ENCODE measurements at regions not wholly inside any gene's neighbourhood (a gene's known extent, or its start where the extent isn't known, plus 50 kb on each side); places are given as distances from the start of the nearest gene placed in this dataset.

DNA sequence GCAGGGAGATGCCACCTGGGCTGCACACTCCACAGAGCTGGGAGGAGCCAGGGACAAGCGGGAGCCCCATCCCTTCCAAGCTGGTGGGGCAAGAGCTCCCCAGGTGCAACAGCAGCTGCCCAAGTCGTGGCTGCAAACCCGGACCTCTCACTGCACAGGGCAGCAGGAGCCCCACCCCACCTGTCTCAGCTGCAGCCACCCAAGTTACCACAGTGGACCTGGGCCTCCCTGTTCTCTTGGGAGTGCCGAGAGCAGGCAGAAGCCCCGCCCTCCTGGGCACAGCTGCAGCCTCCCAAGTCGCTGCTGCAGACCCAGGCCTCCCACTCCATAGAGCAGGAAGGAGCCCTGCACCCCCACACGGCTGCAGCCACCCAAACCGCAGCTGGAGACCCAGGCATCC lies 374.1 kb upstream of the ACO1 start:
- Histone ChIP-seq H3K36me3 (ENCODE audit: control insufficient read depth, insufficient read depth, low read length) (no peaks in the 10 kb centered on the region), H3K4me1 (replicated peaks in 1 of 2; ENCODE audit: control insufficient read depth in 2 of 2, insufficient read depth in 2 of 2, low read length in 2 of 2) (no peaks in the 10 kb centered on the region), H3K27ac (ENCODE audit: extremely low read depth, low read depth, low read length) (no peak overlapping the region), H3K27me3 (ENCODE audit: control insufficient read depth in 2 of 2, insufficient read depth in 2 of 2, low read length in 2 of 2) (no peaks in the 10 kb centered on the region), H3K9ac (ENCODE audit: insufficient read depth in 1 of 2, low read depth in 2 of 2, low read length in 2 of 2) (no peak overlapping the region), H2AFZ (ENCODE audit: low read depth, low read length) (no peak overlapping the region), H4K20me1 (replicated peaks; ENCODE audit: control insufficient read depth, insufficient read depth, low read length) (no peaks in the 10 kb centered on the region), H3K79me2 (ENCODE audit: control insufficient read depth, insufficient read depth, low read length) (no peaks in the 10 kb centered on the region), H3K4me3 (no peak overlapping the region), H3K4me2 (ENCODE audit: insufficient read depth, low read length) (no peak overlapping the region), H3K9me3 (replicated peaks; ENCODE audit: control insufficient read depth, insufficient read depth, low read depth, low read length) (no peaks in the 10 kb centered on the region), H3K9me1 (ENCODE audit: control insufficient read depth, insufficient read depth, low read length) (no peaks in the 10 kb centered on the region)
- ATAC-seq = no peak
- CTCF ChIA-PET (ENCODE audit: low intra/inter-chr PET ratio) = no interaction called here
- no peak for DNase-seq (ENCODE audit: extremely low read depth in 1 of 4, low spot score in 3 of 4)
- no TSS peak for BruUV-seq (replicated peaks)
- no CpG with 5 or more reads among the region's 8 CpGs for WGBS (ENCODE audit: insufficient coverage, low coverage, missing lambda C conversion rate)
- in situ Hi-C loops (cut with MboI) = no loop called here
- FAIRE-seq = no peak
- POLR2A ChIA-PET = no interaction called here
- intact Hi-C loops (cut with micrococcal nuclease) = no loop called here
- TF ChIP-seq, protein P1, sequence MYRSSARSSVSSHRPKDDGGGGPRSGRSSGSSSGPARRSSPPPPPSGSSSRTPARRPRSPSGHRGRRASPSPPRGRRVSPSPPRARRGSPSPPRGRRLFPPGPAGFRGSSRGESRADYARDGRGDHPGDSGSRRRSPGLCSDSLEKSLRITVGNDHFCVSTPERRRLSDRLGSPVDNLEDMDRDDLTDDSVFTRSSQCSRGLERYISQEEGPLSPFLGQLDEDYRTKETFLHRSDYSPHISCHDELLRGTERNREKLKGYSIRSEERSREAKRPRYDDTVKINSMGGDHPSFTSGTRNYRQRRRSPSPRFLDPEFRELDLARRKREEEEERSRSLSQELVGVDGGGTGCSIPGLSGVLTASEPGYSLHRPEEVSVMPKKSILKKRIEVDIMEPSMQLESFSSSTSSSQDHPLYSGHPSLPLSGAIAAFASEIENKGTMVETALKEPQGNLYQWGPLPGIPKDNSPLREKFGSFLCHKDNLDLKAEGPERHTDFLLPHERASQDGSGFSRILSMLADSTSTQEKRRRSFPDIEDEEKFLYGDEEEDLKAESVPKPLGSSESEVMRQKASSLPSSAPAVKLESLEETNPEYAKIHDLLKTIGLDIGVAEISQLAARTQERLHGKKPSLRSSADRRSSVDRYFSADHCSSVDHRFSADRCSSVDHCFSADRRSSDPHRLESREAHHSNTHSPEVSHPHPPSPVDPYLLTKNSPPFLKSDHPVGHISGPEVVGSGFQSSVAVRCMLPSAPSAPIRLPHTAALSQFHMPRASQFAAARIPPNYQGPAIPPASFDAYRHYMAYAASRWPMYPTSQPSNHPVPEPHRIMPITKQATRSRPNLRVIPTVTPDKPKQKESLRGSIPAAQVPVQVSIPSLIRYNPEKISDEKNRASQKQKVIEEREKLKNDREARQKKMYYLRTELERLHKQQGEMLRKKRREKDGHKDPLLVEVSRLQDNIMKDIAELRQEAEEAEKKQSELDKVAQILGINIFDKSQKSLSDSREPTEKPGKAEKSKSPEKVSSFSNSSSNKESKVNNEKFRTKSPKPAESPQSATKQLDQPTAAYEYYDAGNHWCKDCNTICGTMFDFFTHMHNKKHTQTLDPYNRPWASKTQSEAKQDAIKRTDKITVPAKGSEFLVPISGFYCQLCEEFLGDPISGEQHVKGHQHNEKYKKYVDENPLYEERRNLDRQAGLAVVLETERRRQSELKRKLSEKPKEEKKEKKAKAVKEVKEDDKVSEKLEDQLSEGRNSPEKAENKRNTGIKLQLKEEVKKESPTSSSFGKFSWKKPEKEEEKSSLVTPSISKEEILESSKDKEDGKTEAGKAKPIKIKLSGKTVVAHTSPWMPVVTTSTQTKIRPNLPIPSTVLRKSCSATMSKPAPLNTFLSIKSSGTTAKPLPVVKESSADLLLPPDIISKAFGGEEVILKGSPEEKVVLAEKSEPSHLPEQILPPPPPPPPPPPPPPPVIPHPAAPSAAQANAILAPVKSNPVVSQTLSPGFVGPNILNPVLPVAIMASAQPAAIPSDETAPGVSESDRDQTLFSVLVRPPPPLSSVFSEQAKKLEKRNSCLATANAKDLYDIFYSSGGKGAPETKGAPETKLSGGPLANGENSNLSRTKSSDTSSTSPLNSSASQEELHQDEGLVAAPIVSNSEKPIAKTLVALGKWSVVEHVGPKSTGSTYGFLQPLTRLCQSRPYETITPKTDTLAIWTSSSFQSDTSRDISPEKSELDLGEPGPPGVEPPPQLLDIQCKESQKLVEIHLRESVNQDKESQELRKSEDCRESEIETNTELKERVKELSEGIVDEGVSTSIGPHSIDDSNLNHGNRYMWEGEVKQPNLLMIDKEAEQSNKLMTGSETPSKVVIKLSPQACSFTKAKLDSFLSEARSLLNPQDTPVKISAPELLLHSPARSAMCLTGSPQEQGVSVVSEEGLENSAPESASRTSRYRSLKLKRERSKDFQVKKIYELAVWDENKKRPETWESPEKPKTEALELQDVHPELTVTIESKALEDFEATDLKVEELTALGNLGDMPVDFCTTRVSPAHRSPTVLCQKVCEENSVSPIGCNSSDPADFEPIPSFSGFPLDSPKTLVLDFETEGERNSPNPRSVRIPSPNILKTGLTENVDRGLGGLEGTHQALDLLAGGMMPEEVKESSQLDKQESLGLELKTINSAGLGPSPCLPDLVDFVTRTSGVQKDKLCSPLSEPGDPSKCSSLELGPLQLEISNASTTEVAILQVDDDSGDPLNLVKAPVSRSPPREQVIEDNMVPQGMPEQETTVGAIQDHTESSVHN (IDR thresholded peaks at IDR 0.05; ENCODE audit: borderline replicate concordance in 1 of 2, low read depth in 1 of 2) = no peak
- TF ChIP-seq KAT7 (CRISPR knock-in tag; IDR thresholded peaks at IDR 0.05; ENCODE audit: borderline replicate concordance) = no peak
- TF ChIP-seq NFIX (CRISPR knock-in tag; IDR thresholded peaks at IDR 0.05; ENCODE audit: low read depth) = no peak
- TF ChIP-seq ZNF707 (CRISPR knock-in tag; conservative IDR thresholded peaks at IDR 0.05) = no peak
- TF ChIP-seq KLF13 (tag; IDR thresholded peaks at IDR 0.05; ENCODE audit: borderline replicate concordance, low read depth) = no peak
- no peak for TF ChIP-seq BRD4 (IDR thresholded peaks at IDR 0.05)
- TF ChIP-seq FOXJ3 (CRISPR knock-in tag; IDR thresholded peaks at IDR 0.05) = no peak
- TF ChIP-seq ETV5 (CRISPR knock-in tag; IDR thresholded peaks at IDR 0.05; ENCODE audit: low read depth) = no peak
- TF ChIP-seq ZNF584 (CRISPR knock-in tag; IDR thresholded peaks at IDR 0.05; ENCODE audit: low read depth) = no peak
- TF ChIP-seq, protein P2, sequence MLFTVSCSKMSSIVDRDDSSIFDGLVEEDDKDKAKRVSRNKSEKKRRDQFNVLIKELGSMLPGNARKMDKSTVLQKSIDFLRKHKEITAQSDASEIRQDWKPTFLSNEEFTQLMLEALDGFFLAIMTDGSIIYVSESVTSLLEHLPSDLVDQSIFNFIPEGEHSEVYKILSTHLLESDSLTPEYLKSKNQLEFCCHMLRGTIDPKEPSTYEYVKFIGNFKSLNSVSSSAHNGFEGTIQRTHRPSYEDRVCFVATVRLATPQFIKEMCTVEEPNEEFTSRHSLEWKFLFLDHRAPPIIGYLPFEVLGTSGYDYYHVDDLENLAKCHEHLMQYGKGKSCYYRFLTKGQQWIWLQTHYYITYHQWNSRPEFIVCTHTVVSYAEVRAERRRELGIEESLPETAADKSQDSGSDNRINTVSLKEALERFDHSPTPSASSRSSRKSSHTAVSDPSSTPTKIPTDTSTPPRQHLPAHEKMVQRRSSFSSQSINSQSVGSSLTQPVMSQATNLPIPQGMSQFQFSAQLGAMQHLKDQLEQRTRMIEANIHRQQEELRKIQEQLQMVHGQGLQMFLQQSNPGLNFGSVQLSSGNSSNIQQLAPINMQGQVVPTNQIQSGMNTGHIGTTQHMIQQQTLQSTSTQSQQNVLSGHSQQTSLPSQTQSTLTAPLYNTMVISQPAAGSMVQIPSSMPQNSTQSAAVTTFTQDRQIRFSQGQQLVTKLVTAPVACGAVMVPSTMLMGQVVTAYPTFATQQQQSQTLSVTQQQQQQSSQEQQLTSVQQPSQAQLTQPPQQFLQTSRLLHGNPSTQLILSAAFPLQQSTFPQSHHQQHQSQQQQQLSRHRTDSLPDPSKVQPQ (CRISPR knock-in tag; IDR thresholded peaks at IDR 0.05; ENCODE audit: borderline replicate concordance) = no peak
- no peak for TF ChIP-seq CHCHD3 (CRISPR knock-in tag; IDR thresholded peaks at IDR 0.05)
- TF ChIP-seq ZNF324 (CRISPR knock-in tag; IDR thresholded peaks at IDR 0.05) = no peak
- no peak for TF ChIP-seq POLR2H (tag; IDR thresholded peaks at IDR 0.05; ENCODE audit: low read depth)
- no peak for TF ChIP-seq TSC22D4 (tag; IDR thresholded peaks at IDR 0.05)

All from K562 (cell line).